H4 (cell line): ENCODE measurements at regions not wholly inside any gene's neighbourhood (a gene's known extent, or its start where the extent isn't known, plus 50 kb on each side); places are given as distances from the start of the nearest gene placed in this dataset.
"Not testable (repeated sequence)": the region's sequence is repeated elsewhere in the genome, so short reads cannot be mapped to it uniquely, and the experiment has no call there.

Source experiments
- DNase-seq: peaks from one replicate; pipeline ENCODE4 v3.0.0-alpha.2; 2015; ENCODE audit warnings: low spot score

GRCh38 chr13:111005808-111006505 is 91.1 kb upstream of the ANKRD10 start:
- DNase-seq: no peak

DNA sequence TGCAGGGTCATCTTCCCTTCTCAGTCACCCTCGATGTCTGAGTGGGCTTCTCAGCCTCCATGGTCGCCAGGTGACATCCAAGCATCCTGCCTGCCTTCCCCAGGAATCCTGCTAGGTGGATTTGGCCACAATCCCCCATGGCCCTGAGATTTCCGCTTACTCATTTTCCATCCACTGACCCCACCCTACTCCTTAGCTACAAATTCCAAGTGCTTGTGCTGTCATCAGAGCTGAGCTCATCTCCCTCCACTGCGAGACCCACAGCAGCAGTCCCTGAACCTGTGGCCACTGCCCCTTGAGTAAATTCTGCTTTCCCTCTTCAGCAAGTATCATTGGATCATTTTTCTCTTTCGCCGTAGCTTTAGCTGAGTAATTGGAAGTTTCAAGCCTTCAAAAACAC is 90.5 kb upstream of the ANKRD10 start:
- no peak for DNase-seq

DNA sequence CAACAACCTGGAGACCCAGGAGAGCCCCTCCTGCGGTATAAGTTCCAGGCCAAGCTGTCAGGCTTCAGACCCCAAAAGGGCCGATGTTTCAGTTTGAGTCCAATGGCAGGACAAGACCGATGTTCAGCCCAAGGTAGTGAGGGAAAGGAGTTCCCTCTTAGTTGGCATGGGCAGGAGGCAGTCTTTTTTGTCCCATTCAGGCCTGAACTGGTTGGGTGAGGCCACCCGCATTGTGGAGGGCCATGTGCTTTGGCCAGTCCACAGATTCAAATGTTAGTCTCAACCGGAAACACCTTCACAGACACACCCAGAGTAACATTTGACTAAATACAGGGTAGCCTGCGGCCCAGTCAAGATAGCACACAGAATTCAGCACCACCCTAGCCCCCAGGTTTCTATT is 89.6 kb upstream of the ANKRD10 start:
- DNase-seq: no peak

DNA sequence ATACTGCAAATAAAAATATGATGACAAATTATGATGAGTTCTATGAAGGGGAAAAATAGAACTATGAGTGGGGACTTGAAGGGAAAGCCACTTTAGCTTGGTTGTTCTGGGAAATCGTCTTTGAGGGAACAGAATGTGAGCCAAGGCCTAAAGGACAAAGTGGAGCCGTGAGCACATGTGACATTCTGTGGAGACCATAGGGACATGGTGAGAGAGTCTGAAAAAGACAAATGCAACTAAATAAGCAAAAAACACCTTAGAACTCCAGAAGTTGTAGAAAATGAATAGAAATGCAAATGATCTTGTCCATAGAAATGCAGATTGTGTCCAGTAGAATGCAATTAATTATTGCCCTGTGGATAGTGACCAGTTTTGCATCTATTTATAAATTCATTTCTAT is 86.8 kb upstream of the ANKRD10 start:
- no peak for DNase-seq

- DNase-seq: no peak
Observed at GRCh38 chr13:110993788-110994187, 78.9 kb upstream of the ANKRD10 start.

DNA sequence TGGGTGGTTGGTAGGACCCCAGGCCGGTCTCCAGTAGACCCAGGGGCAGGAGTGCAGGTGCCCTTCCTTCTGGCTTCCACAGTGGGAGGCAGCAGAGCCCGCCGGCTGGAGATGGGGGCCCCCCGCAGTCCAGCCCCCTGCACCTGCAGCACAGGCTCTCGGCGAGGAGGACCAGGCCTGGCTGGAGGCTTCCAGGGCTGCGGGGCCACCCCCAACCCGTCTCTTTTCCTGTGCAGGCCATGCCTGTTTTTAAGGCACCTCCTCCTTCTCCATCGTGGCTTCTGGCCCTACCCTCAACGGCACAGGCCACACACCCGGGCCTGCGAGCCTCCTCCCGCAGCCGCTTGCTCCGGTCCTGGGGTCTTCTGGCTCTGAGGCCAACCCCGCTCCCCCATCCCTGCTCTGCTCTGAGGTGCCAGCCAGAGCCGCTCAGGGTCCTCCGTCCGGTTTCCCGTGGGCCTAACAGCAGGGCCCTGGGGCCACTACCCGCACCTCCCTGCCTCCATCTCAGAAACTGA is 77.2 kb upstream of the ANKRD10 start:
- DNase-seq: no peak

- DNase-seq: no peak
Observed at GRCh38 chr13:110989331-110989730, 74.5 kb upstream of the ANKRD10 start.

- no peak for DNase-seq
Observed at GRCh38 chr13:110985541-110985940, 70.7 kb upstream of the ANKRD10 start.

DNA sequence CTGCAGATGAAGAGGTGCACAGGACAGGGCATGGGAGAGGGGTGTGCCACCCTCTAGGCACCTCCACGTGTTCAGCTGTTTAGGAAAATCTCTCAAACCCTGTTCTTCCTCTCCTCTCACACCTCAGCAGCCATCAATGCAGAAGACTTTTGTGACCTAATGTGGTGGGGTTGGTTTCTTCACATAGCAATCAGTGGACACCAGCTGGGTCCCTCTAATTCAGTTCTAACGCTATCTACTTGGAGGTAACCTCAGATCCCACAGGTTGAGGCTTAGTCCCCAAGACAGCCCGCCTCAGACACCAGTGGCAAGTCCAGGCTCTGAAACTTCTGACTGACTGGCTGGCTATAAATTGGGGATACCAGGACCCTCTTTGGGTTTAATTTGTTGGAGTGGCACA is 69.9 kb upstream of the ANKRD10 start:
- no peak for DNase-seq

DNA sequence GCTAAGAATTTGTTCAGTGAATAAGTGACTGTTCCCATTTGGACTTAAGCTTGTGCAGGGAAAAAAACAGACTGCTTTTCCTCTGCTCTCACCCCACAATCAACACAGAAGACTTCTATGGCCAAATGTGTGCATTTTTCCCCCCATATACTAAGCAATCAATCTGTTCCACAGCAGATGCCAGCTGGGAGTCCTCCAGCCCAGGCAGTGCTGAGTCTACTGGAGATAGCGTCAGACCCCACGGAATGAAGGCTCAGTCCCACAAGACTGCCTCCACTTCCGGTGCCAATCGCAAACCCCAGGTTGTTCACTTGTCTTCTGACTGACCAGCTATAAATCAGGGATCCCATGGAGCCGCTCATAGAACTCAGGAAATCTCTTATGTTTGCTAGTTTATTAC is 69.5 kb upstream of the ANKRD10 start:
- no peak for DNase-seq

GRCh38 chr13:110983241-110983640 is 68.4 kb upstream of the ANKRD10 start:
- no peak for DNase-seq

- DNase-seq: no peak
Observed at GRCh38 chr13:110981379-110981778, 66.5 kb upstream of the ANKRD10 start.

DNA sequence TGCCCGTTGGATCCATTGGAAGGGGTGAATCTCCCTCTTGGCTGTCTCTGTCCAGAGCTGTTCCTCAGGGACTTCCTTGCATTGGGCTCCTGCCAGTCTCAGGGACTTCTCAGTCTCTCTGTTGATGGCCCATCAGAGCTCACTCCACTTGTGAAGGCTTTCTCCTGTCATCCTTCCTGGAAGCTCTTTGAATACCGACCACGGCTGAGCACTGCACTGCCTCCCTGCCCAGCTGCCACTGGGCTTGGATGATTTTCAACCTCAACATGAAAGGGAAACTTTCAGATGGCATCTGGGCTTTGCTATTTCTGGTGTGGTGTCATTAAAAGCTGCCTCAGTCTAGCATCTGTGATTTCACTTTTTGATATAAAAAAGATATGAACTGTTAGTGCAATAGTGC is 66.1 kb upstream of the ANKRD10 start:
- DNase-seq: no peak

DNA sequence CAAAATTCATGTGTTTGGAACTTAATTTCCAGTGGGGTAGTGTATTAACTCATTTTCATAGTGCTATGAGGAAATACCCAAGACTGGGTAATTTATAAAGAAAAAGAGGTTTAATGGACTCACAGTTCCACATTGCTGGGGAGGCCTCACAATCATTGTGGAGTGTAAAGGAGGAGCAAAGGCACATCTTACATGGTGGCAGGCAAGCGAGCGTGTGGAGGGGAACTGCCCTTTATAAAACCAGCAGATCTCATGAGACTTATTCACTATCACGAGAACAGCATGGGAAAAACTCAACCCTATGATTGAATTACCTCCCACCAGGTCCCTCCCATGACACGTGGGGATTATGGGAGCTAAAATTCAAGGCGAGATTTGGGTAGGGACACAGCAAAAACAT is 64.3 kb upstream of the ANKRD10 start:
- not testable (repeated sequence) for DNase-seq

- no peak for DNase-seq
Observed at GRCh38 chr13:110978390-110978789, 63.5 kb upstream of the ANKRD10 start.

GRCh38 chr13:110976785-110977184 is 61.9 kb upstream of the ANKRD10 start:
- no peak for DNase-seq

DNA sequence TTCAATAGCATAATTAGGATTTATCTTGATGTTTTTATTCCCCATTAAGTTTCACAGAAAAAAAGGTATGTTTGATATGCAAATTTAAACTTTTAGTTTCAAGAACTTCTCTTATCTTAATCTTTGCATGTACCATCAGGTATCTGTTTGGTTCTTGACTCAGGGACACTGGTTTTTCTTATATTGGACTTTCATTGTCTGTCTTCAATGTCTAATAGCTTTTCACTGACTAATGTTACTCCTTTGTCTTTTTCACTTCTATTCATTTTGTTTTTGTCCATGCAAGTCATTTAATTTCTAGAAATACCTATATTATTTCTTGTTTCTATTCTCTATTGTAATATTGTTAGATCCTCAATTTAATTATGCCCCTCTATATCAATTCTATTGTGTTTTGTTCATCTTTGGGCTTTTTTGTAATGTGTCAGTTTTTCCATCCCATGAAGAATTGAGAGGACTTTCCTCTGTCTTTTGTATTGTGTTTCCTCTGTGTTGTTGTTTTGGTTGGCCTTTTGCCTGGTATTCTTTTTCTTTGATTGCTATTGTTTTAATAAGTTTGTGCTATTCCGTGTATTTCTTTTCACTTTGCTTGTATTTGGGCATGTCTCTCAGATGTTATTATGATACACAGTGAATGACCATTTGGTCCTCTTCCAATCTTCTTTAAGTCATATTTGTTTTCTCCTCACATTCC is 58.3 kb upstream of the ANKRD10 start:
- no peak for DNase-seq

- no peak for DNase-seq
Observed at GRCh38 chr13:110971486-110971885, 56.6 kb upstream of the ANKRD10 start.

- not testable (repeated sequence) for DNase-seq
Observed at GRCh38 chr13:110967156-110967855, 52.4 kb upstream of the ANKRD10 start.

GRCh38 chr13:110965755-110966134 is 50.9 kb upstream of the ANKRD10 start:
- no peak for DNase-seq

DNA sequence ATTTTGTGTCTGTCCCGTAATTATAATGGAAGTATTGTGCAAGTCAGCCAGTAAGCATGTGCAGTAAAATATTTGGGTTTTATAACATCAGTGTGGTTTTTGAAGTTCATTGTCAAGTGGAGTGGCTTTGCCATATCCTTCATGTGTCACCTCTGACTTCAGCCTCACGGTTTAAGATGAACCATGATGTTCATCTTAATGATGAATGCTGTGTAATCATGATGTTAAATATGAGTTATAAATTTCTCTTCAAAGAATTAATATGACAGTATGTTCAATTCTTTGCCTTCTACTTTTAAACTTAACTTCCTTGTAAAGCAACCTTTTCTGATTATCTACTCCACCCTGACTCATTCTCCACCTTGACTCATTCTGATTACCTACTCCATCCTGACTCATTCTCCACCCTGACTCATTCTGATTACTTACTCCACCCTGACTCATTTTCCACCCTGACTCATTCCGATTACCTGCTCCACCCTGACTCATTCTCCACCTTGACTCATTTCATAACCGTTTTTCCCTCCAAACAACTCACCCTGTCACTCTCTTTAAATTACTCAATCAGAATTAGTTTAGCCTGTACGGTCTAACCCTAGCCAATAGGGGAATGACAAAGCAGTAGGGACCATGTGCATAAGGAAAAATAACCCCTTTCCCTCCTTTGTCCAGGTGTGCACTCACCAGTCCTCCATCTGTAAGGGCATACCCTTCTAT is 50.3 kb upstream of the ANKRD10 start:
- DNase-seq: peak; percentile 69
